MM.1S (cell line): ENCODE measurements at regions not wholly inside any gene's neighbourhood (a gene's known extent, or its start where the extent isn't known, plus 50 kb on each side); places are given as distances from the start of the nearest gene placed in this dataset.

ENCODE experiments used
- DNase-seq: peaks from one replicate; pipeline ENCODE4 v3.0.0-alpha.2; 2015
- H2AFZ ChIP-seq: fragments of 300-600 bp; sonication (generic); 2 replicates; pipeline ENCODE4 v1.6.0; 2016; ENCODE audit warnings: antibody characterized with exemption, low read length
- H3F3A ChIP-seq: fragments of 300-600 bp; sonication (generic); 2 replicates; pipeline ENCODE4 v1.6.1; 2016; ENCODE audit warnings: mild to moderate bottlenecking, antibody characterized with exemption, low read length, moderate library complexity, mixed read lengths; ENCODE audit not compliant: insufficient read depth
- H3K27ac ChIP-seq: fragments of 300-600 bp; sonication (generic); 2 replicates; pipeline ENCODE4 v1.5.1; 2016; ENCODE audit warnings: mild to moderate bottlenecking, low read length
- H3K27me3 ChIP-seq: fragments of 300-600 bp; sonication (generic); replicated peaks from 2 replicates; pipeline ENCODE4 v1.6.0; 2016; ENCODE audit warnings: low read length; ENCODE audit not compliant: insufficient read depth
- H3K36me3 ChIP-seq: fragments of 300-600 bp; sonication (generic); replicated peaks from 2 replicates; pipeline ENCODE4 v1.6.1; 2016; ENCODE audit warnings: mild to moderate bottlenecking, low read length, mixed read lengths; ENCODE audit not compliant: insufficient read depth
- H3K4me1 ChIP-seq: fragments of 300-600 bp; sonication (generic); 2 replicates; pipeline ENCODE4 v1.6.1; 2016; ENCODE audit warnings: low read length, mixed read lengths
- H3K4me2 ChIP-seq: fragments of 300-600 bp; sonication (generic); 2 replicates; pipeline ENCODE4 v1.6.0; 2016; ENCODE audit warnings: low read depth, low read length
- H3K4me3 ChIP-seq: fragments of 300-600 bp; sonication (generic); 2 replicates; pipeline ENCODE4 v1.5.1; 2016; ENCODE audit warnings: low read length, mixed read lengths
- H3K79me2 ChIP-seq: fragments of 300-600 bp; sonication (generic); 2 replicates; pipeline ENCODE4 v1.6.1; 2016; ENCODE audit warnings: mixed run types, low read length, mixed read lengths
- H3K9ac ChIP-seq: fragments of 300-600 bp; sonication (generic); 2 replicates; pipeline ENCODE4 v1.6.1; 2016; ENCODE audit warnings: low read length, mixed read lengths
- H3K9me2 ChIP-seq: fragments of 300-600 bp; sonication (generic); replicated peaks from 2 replicates; pipeline ENCODE4 v1.6.1; 2016; ENCODE audit warnings: mild to moderate bottlenecking, low read length, mixed read lengths; ENCODE audit not compliant: insufficient read depth
- H3K9me3 ChIP-seq: fragments of 300-600 bp; sonication (generic); replicated peaks from 2 replicates; pipeline ENCODE4 v1.6.1; 2016; ENCODE audit warnings: mild to moderate bottlenecking, low read length, mixed read lengths; ENCODE audit not compliant: insufficient read depth
- H4K20me1 ChIP-seq: fragments of 300-600 bp; sonication (generic); 2 replicates; pipeline ENCODE4 v1.6.1; 2016; ENCODE audit warnings: mild to moderate bottlenecking, low read length, moderate library complexity, mixed read lengths; ENCODE audit not compliant: insufficient read depth
- CTCF ChIP-seq: fragments of 300-600 bp; sonication (generic); IDR thresholded peaks from 2 replicates; pipeline ENCODE4 v1.5.1; 2016; ENCODE audit warnings: antibody characterized with exemption, low read length, mixed read lengths
- EZH2 ChIP-seq: fragments of 300-600 bp; sonication (generic); optimal IDR thresholded peaks from 2 replicates; pipeline ENCODE3; 2017; ENCODE audit warnings: low read depth, mild to moderate bottlenecking, antibody characterized with exemption, low read length, mixed read lengths
- EZH2phosphoT487 ChIP-seq: fragments of 300-600 bp; sonication (generic); IDR thresholded peaks from 2 replicates; pipeline ENCODE4 v1.6.1; 2018; ENCODE audit warnings: antibody characterized with exemption, low read length

- DNase-seq: no peak
- no peak overlapping the region for H3K4me2 ChIP-seq
- no peaks in the 10 kb centered on the region for H3K4me1 ChIP-seq
- H3F3A ChIP-seq: no peaks in the 10 kb centered on the region
- no peak overlapping the region for H3K27ac ChIP-seq
- H4K20me1 ChIP-seq: no peaks in the 10 kb centered on the region
- H3K4me3 ChIP-seq: no peak overlapping the region
- no peaks in the 10 kb centered on the region for H3K79me2 ChIP-seq
- no peak overlapping the region for H2AFZ ChIP-seq
- H3K9me2 ChIP-seq: no peaks in the 10 kb centered on the region
- no peaks in the 10 kb centered on the region for H3K9me3 ChIP-seq
- no peaks in the 10 kb centered on the region for H3K27me3 ChIP-seq
- no peaks in the 10 kb centered on the region for H3K36me3 ChIP-seq
- TF ChIP-seq EZH2: no peak
- no peak for TF ChIP-seq EZH2phosphoT487
- TF ChIP-seq CTCF: no peak
- no peak overlapping the region for H3K9ac ChIP-seq
These were observed 584.5 kb downstream of the SLITRK1 start for GRCh38 chr13:83297586-83298290.

GRCh38 chr13:83295686-83296085 is 586.6 kb downstream of the SLITRK1 start:
- Histone ChIP-seq H3K4me3 (no peak overlapping the region), H3K36me3 (no peaks in the 10 kb centered on the region), H3K27me3 (no peaks in the 10 kb centered on the region), H3F3A (no peaks in the 10 kb centered on the region), H3K27ac (no peak overlapping the region), H3K9me2 (no peaks in the 10 kb centered on the region), H3K9me3 (no peaks in the 10 kb centered on the region), H4K20me1 (no peaks in the 10 kb centered on the region), H3K79me2 (no peaks in the 10 kb centered on the region), H3K4me1 (no peaks in the 10 kb centered on the region), H3K9ac (no peak overlapping the region), H2AFZ (no peak overlapping the region), H3K4me2 (no peak overlapping the region)
- no peak for DNase-seq
- TF ChIP-seq EZH2 (no peak), CTCF (no peak), EZH2phosphoT487 (no peak)

GRCh38 chr13:83286737-83287136 is 595.5 kb downstream of the SLITRK1 start:
- Histone ChIP-seq H3K79me2 (no peaks in the 10 kb centered on the region), H3F3A (no peaks in the 10 kb centered on the region), H3K4me2 (no peak overlapping the region), H3K9me3 (no peaks in the 10 kb centered on the region), H3K36me3 (no peaks in the 10 kb centered on the region), H3K27me3 (no peaks in the 10 kb centered on the region), H3K9ac (no peak overlapping the region), H2AFZ (no peak overlapping the region), H3K27ac (no peak overlapping the region), H3K4me3 (no peak overlapping the region), H3K4me1 (no peaks in the 10 kb centered on the region), H4K20me1 (no peaks in the 10 kb centered on the region), H3K9me2 (no peaks in the 10 kb centered on the region)
- TF ChIP-seq EZH2phosphoT487 (no peak), CTCF (no peak), EZH2 (no peak)
- no peak for DNase-seq
